GM23338 (cell line): ENCODE measurements at regions not wholly inside any gene's neighbourhood (a gene's known extent, or its start where the extent isn't known, plus 50 kb on each side); places are given as distances from the start of the nearest gene placed in this dataset.
"Not testable (repeated sequence)": the region's sequence is repeated elsewhere in the genome, so short reads cannot be mapped to it uniquely, and the experiment has no call there.

Experiments used
- CREB1 ChIP-seq: fragments of 250-450 bp; sonication (Bioruptor Pico); IDR thresholded peaks from 2 replicates; pipeline ENCODE4 v1.5.0; 2020; ENCODE audit warnings: low read depth, mild to moderate bottlenecking, moderate library complexity
- EZH2 ChIP-seq: fragments of 200-600 bp; sonication (generic); IDR thresholded peaks from one replicate; pipeline ENCODE4 v1.8.0; 2017; ENCODE audit warnings: antibody characterized with exemption, mild to moderate bottlenecking, low read depth; ENCODE audit not compliant: unreplicated experiment
- EZH2phosphoT487 ChIP-seq: fragments of 200-600 bp; sonication (generic); IDR thresholded peaks from one replicate; pipeline ENCODE4 v1.8.1; 2018; ENCODE audit warnings: antibody characterized with exemption; ENCODE audit not compliant: unreplicated experiment
- JUNB ChIP-seq: IDR thresholded peaks from one replicate; pipeline ENCODE4 v1.6.1; 2016; ENCODE audit warnings: antibody characterized with exemption; ENCODE audit not compliant: unreplicated experiment
- POLR2AphosphoS5 ChIP-seq: IDR thresholded peaks from 2 replicates; pipeline ENCODE4 v1.6.1; 2016; ENCODE audit warnings: antibody characterized with exemption, low read depth
- STAT1 ChIP-seq: IDR thresholded peaks from one replicate; pipeline ENCODE4 v1.6.1; 2016; ENCODE audit warnings: antibody characterized with exemption; ENCODE audit not compliant: unreplicated experiment
- ZNF114 ChIP-seq: fragments of 250-450 bp; sonication (Bioruptor Pico); IDR thresholded peaks from 2 replicates; pipeline ENCODE4 v1.5.0; 2020; ENCODE audit warnings: mild to moderate bottlenecking, moderate library complexity
- TF ChIP-seq, protein P1 (sequence below), 2 experiments: fragments of 200-600 bp in 1 of 2; sonication (generic) in 1 of 2; conservative IDR thresholded peaks; 2 replicates each; pipeline versions ENCODE4 v1.5.1 to v1.6.1; 2016 to 2017; ENCODE audit warnings: antibody characterized with exemption in 2 of 2, low read depth in 2 of 2, mild to moderate bottlenecking in 2 of 2, moderate library complexity in 1 of 2
- TF ChIP-seq, protein P2 (sequence below): IDR thresholded peaks from one replicate; pipeline ENCODE4 v1.6.1; 2018; ENCODE audit warnings: antibody characterized with exemption; ENCODE audit not compliant: unreplicated experiment
- TF ChIP-seq, protein P3 (sequence below): fragments of 250-450 bp; sonication (Bioruptor Pico); IDR thresholded peaks from 2 replicates; pipeline ENCODE4 v1.5.0; 2020; ENCODE audit warnings: mild to moderate bottlenecking, moderate library complexity
- TF ChIP-seq, protein P4 (sequence below): IDR thresholded peaks from 2 replicates; pipeline ENCODE4 v1.6.1; 2016; ENCODE audit warnings: antibody characterized with exemption

DNA sequence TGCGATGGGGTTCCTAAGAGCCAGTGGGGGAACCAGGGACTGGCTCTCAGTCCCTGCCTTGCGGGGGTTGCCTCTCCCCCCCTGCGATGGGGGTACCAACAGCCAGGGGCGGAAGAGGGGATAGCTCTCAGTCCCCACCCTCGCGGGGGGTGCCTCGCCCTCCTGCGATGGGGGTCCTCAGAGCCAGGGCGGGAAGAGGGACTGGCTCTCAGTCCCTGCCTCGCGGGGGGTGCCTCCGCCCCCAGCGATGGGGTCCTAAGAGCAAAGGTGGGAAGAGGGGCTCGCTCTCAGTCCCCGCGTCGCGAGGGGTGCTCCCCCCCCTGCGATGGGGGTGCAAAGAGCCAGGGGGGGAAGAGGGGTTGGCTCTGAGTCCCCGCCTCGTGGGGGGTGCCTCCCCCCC, 162.0 kb downstream of the ATP6V0E2 start:
- TF ChIP-seq, protein P1, sequence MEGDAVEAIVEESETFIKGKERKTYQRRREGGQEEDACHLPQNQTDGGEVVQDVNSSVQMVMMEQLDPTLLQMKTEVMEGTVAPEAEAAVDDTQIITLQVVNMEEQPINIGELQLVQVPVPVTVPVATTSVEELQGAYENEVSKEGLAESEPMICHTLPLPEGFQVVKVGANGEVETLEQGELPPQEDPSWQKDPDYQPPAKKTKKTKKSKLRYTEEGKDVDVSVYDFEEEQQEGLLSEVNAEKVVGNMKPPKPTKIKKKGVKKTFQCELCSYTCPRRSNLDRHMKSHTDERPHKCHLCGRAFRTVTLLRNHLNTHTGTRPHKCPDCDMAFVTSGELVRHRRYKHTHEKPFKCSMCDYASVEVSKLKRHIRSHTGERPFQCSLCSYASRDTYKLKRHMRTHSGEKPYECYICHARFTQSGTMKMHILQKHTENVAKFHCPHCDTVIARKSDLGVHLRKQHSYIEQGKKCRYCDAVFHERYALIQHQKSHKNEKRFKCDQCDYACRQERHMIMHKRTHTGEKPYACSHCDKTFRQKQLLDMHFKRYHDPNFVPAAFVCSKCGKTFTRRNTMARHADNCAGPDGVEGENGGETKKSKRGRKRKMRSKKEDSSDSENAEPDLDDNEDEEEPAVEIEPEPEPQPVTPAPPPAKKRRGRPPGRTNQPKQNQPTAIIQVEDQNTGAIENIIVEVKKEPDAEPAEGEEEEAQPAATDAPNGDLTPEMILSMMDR (conservative IDR thresholded peaks at IDR 0.05; ENCODE audit: low read depth in 2 of 2) = not testable (repeated sequence)
- not testable (repeated sequence) for TF ChIP-seq POLR2AphosphoS5; EZH2; EZH2phosphoT487; CREB1 (CRISPR knock-in tag); ZNF114 (CRISPR knock-in tag); JUNB; STAT1
- TF ChIP-seq, protein P2, sequence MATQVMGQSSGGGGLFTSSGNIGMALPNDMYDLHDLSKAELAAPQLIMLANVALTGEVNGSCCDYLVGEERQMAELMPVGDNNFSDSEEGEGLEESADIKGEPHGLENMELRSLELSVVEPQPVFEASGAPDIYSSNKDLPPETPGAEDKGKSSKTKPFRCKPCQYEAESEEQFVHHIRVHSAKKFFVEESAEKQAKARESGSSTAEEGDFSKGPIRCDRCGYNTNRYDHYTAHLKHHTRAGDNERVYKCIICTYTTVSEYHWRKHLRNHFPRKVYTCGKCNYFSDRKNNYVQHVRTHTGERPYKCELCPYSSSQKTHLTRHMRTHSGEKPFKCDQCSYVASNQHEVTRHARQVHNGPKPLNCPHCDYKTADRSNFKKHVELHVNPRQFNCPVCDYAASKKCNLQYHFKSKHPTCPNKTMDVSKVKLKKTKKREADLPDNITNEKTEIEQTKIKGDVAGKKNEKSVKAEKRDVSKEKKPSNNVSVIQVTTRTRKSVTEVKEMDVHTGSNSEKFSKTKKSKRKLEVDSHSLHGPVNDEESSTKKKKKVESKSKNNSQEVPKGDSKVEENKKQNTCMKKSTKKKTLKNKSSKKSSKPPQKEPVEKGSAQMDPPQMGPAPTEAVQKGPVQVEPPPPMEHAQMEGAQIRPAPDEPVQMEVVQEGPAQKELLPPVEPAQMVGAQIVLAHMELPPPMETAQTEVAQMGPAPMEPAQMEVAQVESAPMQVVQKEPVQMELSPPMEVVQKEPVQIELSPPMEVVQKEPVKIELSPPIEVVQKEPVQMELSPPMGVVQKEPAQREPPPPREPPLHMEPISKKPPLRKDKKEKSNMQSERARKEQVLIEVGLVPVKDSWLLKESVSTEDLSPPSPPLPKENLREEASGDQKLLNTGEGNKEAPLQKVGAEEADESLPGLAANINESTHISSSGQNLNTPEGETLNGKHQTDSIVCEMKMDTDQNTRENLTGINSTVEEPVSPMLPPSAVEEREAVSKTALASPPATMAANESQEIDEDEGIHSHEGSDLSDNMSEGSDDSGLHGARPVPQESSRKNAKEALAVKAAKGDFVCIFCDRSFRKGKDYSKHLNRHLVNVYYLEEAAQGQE = not testable (repeated sequence)
- TF ChIP-seq, protein P3, sequence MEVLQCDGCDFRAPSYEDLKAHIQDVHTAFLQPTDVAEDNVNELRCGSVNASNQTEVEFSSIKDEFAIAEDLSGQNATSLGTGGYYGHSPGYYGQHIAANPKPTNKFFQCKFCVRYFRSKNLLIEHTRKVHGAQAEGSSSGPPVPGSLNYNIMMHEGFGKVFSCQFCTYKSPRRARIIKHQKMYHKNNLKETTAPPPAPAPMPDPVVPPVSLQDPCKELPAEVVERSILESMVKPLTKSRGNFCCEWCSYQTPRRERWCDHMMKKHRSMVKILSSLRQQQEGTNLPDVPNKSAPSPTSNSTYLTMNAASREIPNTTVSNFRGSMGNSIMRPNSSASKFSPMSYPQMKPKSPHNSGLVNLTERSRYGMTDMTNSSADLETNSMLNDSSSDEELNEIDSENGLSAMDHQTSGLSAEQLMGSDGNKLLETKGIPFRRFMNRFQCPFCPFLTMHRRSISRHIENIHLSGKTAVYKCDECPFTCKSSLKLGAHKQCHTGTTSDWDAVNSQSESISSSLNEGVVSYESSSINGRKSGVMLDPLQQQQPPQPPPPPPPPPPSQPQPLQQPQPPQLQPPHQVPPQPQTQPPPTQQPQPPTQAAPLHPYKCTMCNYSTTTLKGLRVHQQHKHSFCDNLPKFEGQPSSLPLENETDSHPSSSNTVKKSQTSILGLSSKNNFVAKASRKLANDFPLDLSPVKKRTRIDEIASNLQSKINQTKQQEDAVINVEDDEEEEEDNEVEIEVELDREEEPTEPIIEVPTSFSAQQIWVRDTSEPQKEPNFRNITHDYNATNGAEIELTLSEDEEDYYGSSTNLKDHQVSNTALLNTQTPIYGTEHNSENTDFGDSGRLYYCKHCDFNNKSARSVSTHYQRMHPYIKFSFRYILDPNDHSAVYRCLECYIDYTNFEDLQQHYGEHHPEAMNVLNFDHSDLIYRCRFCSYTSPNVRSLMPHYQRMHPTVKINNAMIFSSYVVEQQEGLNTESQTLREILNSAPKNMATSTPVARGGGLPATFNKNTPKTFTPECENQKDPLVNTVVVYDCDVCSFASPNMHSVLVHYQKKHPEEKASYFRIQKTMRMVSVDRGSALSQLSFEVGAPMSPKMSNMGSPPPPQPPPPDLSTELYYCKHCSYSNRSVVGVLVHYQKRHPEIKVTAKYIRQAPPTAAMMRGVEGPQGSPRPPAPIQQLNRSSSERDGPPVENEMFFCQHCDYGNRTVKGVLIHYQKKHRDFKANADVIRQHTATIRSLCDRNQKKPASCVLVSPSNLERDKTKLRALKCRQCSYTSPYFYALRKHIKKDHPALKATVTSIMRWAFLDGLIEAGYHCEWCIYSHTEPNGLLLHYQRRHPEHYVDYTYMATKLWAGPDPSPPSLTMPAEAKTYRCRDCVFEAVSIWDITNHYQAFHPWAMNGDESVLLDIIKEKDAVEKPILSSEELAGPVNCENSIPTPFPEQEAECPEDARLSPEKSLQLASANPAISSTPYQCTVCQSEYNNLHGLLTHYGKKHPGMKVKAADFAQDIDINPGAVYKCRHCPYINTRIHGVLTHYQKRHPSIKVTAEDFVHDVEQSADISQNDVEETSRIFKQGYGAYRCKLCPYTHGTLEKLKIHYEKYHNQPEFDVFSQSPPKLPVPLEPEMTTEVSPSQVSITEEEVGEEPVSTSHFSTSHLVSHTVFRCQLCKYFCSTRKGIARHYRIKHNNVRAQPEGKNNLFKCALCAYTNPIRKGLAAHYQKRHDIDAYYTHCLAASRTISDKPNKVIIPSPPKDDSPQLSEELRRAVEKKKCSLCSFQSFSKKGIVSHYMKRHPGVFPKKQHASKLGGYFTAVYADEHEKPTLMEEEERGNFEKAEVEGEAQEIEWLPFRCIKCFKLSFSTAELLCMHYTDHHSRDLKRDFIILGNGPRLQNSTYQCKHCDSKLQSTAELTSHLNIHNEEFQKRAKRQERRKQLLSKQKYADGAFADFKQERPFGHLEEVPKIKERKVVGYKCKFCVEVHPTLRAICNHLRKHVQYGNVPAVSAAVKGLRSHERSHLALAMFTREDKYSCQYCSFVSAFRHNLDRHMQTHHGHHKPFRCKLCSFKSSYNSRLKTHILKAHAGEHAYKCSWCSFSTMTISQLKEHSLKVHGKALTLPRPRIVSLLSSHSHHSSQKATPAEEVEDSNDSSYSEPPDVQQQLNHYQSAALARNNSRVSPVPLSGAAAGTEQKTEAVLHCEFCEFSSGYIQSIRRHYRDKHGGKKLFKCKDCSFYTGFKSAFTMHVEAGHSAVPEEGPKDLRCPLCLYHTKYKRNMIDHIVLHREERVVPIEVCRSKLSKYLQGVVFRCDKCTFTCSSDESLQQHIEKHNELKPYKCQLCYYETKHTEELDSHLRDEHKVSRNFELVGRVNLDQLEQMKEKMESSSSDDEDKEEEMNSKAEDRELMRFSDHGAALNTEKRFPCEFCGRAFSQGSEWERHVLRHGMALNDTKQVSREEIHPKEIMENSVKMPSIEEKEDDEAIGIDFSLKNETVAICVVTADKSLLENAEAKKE = not testable (repeated sequence)
- TF ChIP-seq, protein P4, sequence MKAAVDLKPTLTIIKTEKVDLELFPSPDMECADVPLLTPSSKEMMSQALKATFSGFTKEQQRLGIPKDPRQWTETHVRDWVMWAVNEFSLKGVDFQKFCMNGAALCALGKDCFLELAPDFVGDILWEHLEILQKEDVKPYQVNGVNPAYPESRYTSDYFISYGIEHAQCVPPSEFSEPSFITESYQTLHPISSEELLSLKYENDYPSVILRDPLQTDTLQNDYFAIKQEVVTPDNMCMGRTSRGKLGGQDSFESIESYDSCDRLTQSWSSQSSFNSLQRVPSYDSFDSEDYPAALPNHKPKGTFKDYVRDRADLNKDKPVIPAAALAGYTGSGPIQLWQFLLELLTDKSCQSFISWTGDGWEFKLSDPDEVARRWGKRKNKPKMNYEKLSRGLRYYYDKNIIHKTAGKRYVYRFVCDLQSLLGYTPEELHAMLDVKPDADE = not testable (repeated sequence)
